Glomerular visceral epithelial cell (primary cell): ENCODE measurements at regions not wholly inside any gene's neighbourhood (a gene's known extent, or its start where the extent isn't known, plus 50 kb on each side); places are given as distances from the start of the nearest gene placed in this dataset.
"Not testable (repeated sequence)": the region's sequence is repeated elsewhere in the genome, so short reads cannot be mapped to it uniquely, and the experiment has no call there.

Experiments used
- DNase-seq: peaks from one replicate; pipeline ENCODE4 v3.0.0-alpha.2; 2016; ENCODE audit errors: extremely low spot score

- DNase-seq: not testable (repeated sequence)
These were observed 431.6 kb upstream of the AKR1E2 start for GRCh38 chr10:4394455-4394854.

DNA sequence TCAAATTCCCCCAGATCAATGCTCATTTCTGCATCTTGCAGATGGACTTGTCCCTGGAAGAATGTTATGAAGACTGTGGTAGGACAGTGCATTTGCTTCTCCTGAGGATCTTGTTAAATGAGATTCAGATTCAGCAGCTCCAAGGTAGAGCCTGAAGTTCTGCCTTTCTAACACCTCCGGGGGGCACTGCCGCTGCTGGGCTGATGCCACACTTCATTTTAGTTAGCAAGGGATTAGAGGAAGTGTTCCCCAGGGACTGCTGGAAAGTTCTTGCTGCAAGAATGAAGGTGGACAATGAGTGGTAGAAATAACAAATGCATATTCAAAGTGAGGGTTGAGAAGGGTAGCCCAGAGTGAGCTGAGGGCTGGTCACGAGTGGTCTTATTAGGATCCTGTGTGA, 434.3 kb upstream of the AKR1E2 start:
- DNase-seq: no peak

DNA sequence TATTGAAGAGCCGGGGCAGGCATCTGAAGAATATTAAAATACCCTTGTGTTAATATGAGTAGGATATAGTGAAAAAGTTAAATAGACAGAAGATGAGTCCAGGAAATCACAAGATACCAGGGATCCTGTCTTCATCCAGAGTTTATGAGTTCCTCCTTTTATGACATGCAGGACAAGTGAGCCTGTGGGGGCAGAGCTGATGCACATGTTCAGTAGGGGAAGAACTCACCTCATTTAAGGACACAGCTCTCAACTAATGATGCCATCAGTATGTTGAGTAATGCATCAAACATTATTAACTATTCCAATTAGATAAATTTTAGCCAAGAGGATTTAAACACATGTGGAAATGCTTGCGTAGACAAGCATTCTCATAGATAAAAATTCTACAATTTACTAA, 435.8 kb upstream of the AKR1E2 start:
- DNase-seq: no peak

DNA sequence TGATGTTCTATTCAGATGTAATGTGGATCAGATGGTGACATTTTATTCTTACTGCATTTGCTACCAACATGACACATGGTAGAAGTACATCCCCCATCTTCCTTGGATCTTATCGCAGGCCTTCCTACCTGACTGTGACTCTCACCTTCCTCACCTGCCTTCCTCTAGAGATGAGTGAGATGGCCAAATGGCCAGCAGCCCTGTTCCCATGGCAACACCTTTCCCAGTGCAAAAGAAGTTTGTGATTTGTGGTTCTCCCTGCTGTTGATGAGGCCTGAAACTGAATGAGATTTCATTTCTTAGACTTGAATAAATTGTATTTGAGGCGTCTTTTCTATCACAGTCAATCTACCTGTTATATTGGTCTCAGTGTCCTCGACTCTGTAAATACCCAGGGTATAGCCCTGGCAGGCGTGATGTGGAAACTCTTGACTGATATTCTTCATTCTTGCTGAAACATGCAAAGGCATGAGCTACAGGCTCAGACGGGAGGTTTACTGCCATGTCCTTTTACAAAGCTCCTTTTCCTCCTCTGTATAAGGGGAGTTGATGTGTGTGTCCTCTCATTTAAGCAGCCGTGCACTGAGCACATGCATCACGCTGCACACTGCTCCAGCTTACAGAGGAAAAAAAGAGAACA, 440.7 kb upstream of the AKR1E2 start:
- no peak for DNase-seq

- DNase-seq: no peak
These were observed 441.8 kb upstream of the AKR1E2 start for GRCh38 chr10:4384245-4384644.

DNA sequence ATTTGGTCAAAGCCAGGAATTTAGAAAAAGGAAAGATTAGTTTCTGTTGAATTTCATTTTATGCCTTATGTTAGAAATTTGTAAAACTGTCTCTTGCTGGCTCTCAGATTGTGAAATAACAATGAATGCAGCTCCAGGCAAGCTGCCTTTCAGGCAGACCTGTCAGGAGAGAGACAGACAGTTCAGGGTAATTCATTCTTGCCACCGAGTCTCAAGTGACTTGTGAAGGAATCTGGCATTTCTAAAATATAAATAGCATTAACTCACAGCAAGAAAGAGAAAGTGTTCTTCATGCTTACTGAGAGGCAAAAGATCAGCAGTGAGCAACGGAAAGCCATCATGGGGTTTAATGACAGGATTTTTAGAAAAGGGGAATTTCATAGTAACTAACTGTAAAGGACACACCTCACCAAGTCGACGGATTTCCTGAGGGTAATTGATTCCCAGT, 442.3 kb upstream of the AKR1E2 start:
- DNase-seq: no peak

- DNase-seq: no peak
These were observed 443.2 kb upstream of the AKR1E2 start for GRCh38 chr10:4382811-4383210.

DNA sequence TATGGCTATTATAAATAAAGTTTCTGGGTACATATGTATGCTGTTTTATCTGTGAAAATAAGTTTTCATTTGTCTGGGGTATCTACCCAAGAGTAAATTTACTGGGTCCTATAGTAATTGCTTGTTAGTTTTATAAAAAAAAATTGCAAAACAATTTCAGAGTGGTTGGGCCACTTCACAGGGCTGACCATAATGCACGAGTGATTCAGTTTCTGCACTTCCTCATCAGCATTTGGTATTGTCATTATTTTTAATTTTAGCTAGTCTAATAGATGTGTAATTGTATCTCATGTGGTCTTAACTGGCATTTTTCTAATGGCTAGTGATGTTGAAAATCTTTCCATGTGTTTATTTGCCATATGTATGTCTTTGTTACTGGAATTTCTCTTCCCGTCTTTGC, 452.4 kb upstream of the AKR1E2 start:
- DNase-seq: no peak

DNA sequence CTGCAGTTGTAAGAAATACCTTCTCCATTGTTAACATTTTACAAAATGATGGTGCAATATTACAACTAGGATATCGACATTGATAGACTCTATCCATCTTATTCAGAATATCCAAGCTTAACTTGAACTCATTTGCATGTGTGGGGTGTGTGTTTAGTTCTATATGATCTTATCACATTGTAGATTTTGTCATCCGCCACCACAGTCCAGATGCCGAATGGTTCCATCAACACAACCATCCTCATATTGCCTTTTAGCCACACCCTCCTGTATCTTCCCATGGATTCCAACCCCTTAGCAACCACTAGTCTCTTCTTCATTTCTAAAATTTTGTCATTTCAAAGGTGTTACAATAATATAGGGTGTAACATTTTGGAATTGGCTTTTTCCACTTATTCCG, 452.9 kb upstream of the AKR1E2 start:
- DNase-seq: no peak

- no peak for DNase-seq
These were observed 453.4 kb upstream of the AKR1E2 start for GRCh38 chr10:4372601-4373000.

DNA sequence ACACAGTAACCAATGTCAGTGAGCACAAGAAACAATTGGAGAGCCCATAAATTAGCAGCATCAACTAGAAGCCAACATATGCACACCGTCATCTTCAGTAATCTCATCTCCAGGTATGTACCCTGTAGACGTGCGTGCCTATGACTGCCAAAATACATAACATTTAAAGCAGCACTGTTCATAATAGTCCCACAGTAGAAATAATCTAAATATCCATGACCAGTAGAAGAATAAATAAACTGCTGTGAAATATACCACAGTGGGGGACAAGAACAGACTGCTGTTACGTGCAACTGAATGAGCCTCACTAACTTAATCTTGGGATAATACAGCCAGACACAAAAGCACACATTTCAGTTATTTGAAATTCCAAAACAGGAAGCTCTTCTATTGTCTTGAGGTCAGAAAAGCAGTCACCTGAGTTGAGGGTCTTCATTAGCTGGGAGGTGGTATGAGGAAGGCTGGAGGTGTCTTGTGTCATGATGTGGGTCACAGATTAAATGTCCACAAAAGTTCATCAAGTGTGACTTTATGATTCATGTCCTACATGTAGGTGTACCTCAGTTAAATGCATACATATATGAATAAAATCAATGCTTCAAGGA, 454.2 kb upstream of the AKR1E2 start:
- DNase-seq: no peak

DNA sequence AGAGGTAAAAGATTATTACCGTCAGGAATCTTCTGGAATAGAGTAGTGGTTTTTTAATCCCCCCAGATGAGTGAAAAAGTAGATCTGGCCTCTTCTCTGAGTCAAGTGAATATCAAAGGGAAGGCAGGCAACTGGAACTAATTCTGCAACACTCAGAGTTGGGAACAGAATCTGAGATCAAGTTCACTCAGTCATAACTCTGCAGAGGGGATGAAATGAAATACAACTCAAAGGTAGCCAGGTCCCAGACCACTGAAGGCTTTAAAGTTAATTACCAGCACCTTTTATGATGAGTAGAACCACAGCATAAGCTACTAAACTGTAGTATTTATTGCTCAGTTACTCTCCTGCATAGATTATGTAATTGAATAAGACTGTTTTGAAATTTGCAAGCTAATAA, 455.6 kb upstream of the AKR1E2 start:
- peak; percentile 30 for DNase-seq

DNA sequence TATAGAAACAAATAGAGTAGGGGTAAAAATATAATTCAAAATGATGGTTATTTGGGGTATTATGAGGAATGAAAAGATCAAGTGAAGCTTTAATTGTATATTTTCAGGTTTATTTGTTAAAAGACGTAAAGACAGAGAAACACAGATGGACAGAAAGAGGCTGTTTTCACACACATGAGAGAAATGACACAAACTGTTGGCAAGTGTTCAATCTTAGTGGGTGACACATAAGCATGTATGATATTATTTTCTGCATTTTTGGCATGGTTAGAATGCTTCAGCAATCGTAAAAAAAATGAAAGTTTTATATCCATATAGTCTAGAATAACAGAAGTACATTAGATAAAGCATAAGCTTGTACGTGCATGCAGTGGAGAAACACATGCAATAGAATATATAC, 464.4 kb upstream of the AKR1E2 start:
- no peak for DNase-seq

DNA sequence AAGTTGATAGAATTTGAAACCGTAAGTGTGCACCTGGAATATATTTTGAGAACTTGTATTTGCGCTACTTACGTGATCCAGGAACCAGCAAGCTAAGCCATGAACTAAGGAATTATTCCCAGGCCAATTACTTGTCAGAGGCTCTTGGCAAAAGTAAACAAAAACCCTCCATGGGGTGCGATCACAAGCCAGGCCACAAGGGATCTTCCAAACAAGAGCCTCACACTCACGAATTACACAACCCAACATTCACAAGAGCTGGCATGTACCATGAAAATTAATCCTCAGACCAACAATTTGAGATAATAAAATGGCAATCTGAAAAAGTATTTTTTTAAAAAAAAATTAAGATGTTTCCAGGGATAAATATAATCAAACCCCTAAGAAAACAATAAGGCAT, 467.0 kb upstream of the AKR1E2 start:
- DNase-seq: no peak

GRCh38 chr10:4357911-4358310, 468.1 kb upstream of the AKR1E2 start:
- DNase-seq: no peak

- no peak for DNase-seq
These were observed 470.7 kb upstream of the AKR1E2 start for GRCh38 chr10:4355350-4355749.

- DNase-seq: peak; percentile 87
These were observed 471.6 kb upstream of the AKR1E2 start for GRCh38 chr10:4354382-4354812.

GRCh38 chr10:4353964-4354363, 472.0 kb upstream of the AKR1E2 start:
- DNase-seq: peak; percentile 71

DNA sequence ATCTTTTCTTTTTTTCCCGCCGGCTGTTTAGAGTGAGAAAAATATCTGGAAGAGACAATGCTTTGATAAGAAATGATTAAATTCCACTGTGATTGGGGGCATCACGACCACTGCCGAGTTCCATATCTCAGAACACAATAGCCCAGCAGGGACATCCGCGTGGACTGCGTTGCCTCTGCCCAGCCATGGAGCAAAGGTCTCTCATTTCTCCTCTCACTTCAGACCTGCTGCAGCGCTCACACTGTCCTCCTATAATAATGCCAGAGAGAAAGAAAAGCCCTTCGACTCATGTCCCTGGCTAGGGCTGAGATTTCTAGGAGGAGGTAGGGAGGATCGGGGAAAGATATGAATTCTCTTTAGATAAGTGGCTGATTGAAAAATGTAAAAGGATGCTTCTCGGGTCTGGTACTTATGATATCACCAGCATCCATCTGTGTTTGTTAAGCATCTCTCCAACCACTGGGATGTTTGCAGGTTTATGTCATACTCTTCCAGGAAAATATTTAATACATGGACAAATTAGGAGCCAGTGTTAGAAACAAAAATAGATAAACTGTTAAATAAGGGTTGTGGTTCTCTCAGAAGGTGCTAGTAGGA, 472.9 kb upstream of the AKR1E2 start:
- peak; percentile 16 for DNase-seq

- peak; percentile 67 for DNase-seq
These were observed 473.5 kb upstream of the AKR1E2 start for GRCh38 chr10:4352414-4352961.

GRCh38 chr10:4351723-4352413, 474.1 kb upstream of the AKR1E2 start:
- peak; percentile 11 for DNase-seq

GRCh38 chr10:4347397-4347796, 478.6 kb upstream of the AKR1E2 start:
- no peak for DNase-seq
